ENCODE measurements at regions not wholly inside any gene's neighbourhood (a gene's known extent, or its start where the extent isn't known, plus 50 kb on each side); places are given as distances from the start of the nearest gene placed in this dataset.

DNA sequence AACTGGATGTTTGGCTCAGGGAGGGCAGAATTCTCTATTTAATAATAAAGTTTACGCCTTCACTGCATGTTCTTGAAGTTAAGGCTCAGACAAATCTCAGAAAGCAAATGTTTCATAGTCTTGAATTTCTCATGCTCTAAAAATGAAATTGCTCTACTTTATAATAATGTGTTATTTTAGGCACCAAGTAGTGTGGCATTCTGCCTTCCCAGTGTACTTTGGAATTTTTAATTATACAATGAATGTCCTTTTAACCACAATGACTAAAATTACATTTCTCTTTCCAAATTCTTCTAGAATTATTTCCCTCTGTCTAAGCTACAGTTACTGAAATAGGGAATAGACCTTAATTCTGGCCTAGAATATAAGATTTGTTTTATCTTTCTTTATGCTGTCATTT lies 97.9 kb upstream of the PDE5A start (continued):
- TF ChIP-seq ZNF764 (CRISPR knock-in tag; IDR thresholded peaks at IDR 0.05; ENCODE audit: low read depth) (no peak), DDX20 (tag; IDR thresholded peaks at IDR 0.05; ENCODE audit: low read depth) (no peak), FOXA3 (CRISPR knock-in tag; conservative IDR thresholded peaks at IDR 0.05 in 1 of 2, IDR thresholded peaks at IDR 0.05 in 1 of 2) (no peak), SRSF9 (IDR thresholded peaks at IDR 0.05; ENCODE audit: borderline replicate concordance, low read depth, low read length) (no peak), LEF1 (IDR thresholded peaks at IDR 0.05) (no peak)
- TF ChIP-seq, protein P1, sequence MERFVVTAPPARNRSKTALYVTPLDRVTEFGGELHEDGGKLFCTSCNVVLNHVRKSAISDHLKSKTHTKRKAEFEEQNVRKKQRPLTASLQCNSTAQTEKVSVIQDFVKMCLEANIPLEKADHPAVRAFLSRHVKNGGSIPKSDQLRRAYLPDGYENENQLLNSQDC (CRISPR knock-in tag; IDR thresholded peaks at IDR 0.05): no peak
- TF ChIP-seq, protein P2, sequence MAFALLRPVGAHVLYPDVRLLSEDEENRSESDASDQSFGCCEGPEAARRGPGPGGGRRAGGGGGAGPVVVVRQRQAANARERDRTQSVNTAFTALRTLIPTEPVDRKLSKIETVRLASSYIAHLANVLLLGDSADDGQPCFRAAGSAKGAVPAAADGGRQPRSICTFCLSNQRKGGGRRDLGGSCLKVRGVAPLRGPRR (CRISPR knock-in tag; IDR thresholded peaks at IDR 0.05): no peak

DNA sequence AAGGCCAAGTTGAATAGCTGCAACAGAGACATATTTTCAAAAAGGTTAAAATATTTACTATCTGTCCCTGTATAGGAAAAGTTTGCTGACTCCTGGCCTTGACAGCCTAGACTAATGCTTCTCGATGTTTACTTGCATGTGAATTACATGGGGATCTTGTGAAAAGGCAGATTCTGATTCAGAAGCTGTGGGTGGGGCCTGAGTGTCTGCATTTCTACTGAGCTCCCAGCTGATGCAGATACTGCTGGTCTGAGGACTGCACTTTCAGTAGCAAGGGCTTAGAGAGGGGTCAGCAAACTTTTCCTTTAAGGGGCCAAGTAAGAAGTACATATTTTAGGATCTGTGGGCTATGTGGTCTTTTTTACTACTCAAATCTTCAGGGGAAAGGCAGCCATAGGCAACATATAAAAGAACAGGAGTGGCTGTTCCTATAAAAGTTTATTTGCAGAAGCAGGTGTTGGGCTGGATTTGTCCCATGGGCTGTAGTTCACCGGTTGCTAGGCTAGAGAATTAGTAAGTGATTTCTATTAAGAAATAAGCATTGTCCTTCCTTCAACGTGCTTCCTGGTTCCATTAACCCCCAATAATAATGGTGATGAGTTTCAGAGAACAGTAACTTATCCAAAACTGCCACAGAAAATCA lies 97.2 kb upstream of the PDE5A start:
- no peaks in the 10 kb centered on the region for H4K20me1 ChIP-seq (replicated peaks; ENCODE audit: control insufficient read depth, insufficient read depth, low read length)
- H3K9me3 ChIP-seq (replicated peaks; ENCODE audit: control insufficient read depth, insufficient read depth, low read depth, low read length): no peaks in the 10 kb centered on the region; the same call in 1 of the 2 replicates
- DNase-seq (ENCODE audit: extremely low read depth in 1 of 4, low spot score in 3 of 4) (no peak), ATAC-seq (no peak), FAIRE-seq (no peak)
- ChIA-PET POLR2A (no interaction called here), CTCF (ENCODE audit: low intra/inter-chr PET ratio) (no interaction called here)
- no peak overlapping the region for H3K27ac ChIP-seq (ENCODE audit: extremely low read depth, low read depth, low read length)
- H3K36me3 ChIP-seq (ENCODE audit: control insufficient read depth, insufficient read depth, low read length): no peaks in the 10 kb centered on the region
- no peak overlapping the region for H3K4me2 ChIP-seq (ENCODE audit: insufficient read depth, low read length)
- H3K4me3 ChIP-seq: no peak overlapping the region
- H3K79me2 ChIP-seq (ENCODE audit: control insufficient read depth, insufficient read depth, low read length): no peaks in the 10 kb centered on the region
- BruUV-seq (replicated peaks): no TSS peak
- 4% methylated on average over 3 of the region's 3 CpGs for WGBS (ENCODE audit: insufficient coverage, low coverage, missing lambda C conversion rate)
- H2AFZ ChIP-seq (ENCODE audit: low read depth, low read length): no peak overlapping the region
- no peaks in the 10 kb centered on the region for H3K4me1 ChIP-seq (replicated peaks in 1 of 2; ENCODE audit: control insufficient read depth in 2 of 2, insufficient read depth in 2 of 2, low read length in 2 of 2)
- no peaks in the 10 kb centered on the region for H3K9me1 ChIP-seq (ENCODE audit: control insufficient read depth, insufficient read depth, low read length)
- H3K9ac ChIP-seq (ENCODE audit: insufficient read depth in 1 of 2, low read depth in 2 of 2, low read length in 2 of 2): no peak overlapping the region
- intact Hi-C loops (cut with micrococcal nuclease): no loop called here
- no peaks in the 10 kb centered on the region for H3K27me3 ChIP-seq (ENCODE audit: control insufficient read depth in 2 of 2, insufficient read depth in 2 of 2, low read length in 2 of 2)
- in situ Hi-C loops (cut with MboI): no loop called here
- TF ChIP-seq, protein P3, sequence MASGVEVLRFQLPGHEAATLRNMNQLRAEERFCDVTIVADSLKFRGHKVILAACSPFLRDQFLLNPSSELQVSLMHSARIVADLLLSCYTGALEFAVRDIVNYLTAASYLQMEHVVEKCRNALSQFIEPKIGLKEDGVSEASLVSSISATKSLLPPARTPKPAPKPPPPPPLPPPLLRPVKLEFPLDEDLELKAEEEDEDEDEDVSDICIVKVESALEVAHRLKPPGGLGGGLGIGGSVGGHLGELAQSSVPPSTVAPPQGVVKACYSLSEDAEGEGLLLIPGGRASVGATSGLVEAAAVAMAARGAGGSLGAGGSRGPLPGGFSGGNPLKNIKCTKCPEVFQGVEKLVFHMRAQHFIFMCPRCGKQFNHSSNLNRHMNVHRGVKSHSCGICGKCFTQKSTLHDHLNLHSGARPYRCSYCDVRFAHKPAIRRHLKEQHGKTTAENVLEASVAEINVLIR (CRISPR knock-in tag; IDR thresholded peaks at IDR 0.05): no peak
- TF ChIP-seq, protein P4, sequence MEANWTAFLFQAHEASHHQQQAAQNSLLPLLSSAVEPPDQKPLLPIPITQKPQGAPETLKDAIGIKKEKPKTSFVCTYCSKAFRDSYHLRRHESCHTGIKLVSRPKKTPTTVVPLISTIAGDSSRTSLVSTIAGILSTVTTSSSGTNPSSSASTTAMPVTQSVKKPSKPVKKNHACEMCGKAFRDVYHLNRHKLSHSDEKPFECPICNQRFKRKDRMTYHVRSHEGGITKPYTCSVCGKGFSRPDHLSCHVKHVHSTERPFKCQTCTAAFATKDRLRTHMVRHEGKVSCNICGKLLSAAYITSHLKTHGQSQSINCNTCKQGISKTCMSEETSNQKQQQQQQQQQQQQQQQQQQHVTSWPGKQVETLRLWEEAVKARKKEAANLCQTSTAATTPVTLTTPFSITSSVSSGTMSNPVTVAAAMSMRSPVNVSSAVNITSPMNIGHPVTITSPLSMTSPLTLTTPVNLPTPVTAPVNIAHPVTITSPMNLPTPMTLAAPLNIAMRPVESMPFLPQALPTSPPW (CRISPR knock-in tag; IDR thresholded peaks at IDR 0.05): no peak
- TF ChIP-seq, protein P5, sequence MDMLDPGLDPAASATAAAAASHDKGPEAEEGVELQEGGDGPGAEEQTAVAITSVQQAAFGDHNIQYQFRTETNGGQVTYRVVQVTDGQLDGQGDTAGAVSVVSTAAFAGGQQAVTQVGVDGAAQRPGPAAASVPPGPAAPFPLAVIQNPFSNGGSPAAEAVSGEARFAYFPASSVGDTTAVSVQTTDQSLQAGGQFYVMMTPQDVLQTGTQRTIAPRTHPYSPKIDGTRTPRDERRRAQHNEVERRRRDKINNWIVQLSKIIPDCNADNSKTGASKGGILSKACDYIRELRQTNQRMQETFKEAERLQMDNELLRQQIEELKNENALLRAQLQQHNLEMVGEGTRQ (CRISPR knock-in tag; IDR thresholded peaks at IDR 0.05): no peak
- TF ChIP-seq SMARCC2 (IDR thresholded peaks at IDR 0.05; ENCODE audit: low read depth) (no peak), ZBTB1 (CRISPR knock-in tag; IDR thresholded peaks at IDR 0.05; ENCODE audit: borderline replicate concordance, low read depth) (no peak), NR3C1 (CRISPR knock-in tag; IDR thresholded peaks at IDR 0.05) (no peak), PHB2 (IDR thresholded peaks at IDR 0.05; ENCODE audit: low read depth) (no peak), TRIM28 (IDR thresholded peaks at IDR 0.05) (no peak), ZNF282 (CRISPR knock-in tag; IDR thresholded peaks at IDR 0.05) (no peak), ETV5 (CRISPR knock-in tag; IDR thresholded peaks at IDR 0.05; ENCODE audit: low read depth) (no peak), ZNF431 (CRISPR knock-in tag; IDR thresholded peaks at IDR 0.05) (no peak), MIER1 (IDR thresholded peaks at IDR 0.05; ENCODE audit: low read depth) (no peak)

Measured in K562 (cell line).